Testis (tissue), 2 donors: ENCODE measurements at regions not wholly inside any gene's neighbourhood (a gene's known extent, or its start where the extent isn't known, plus 50 kb on each side); places are given as distances from the start of the nearest gene placed in this dataset.

Experiments
- DNase-seq: peaks from one replicate; pipeline ENCODE4 v3.0.0-alpha.2; 2019
- H3K27ac ChIP-seq, 2 donors: fragments of 200-600 bp; sonication (generic); one replicate each; pipeline ENCODE4 v1.5.1; 2019
- H3K27me3 ChIP-seq: fragments of 200-600 bp; sonication (generic); one replicate; pipeline ENCODE4 v1.5.1; 2019
- H3K36me3 ChIP-seq: fragments of 200-600 bp; sonication (generic); one replicate; pipeline ENCODE4 v1.5.1; 2017; ENCODE audit warnings: low read depth; ENCODE audit errors: missing control alignments
- H3K4me1 ChIP-seq: fragments of 200-600 bp; sonication (generic); one replicate; pipeline ENCODE4 v1.5.1; 2019
- H3K4me3 ChIP-seq, 2 donors: fragments of 200-600 bp; sonication (generic); one replicate each; pipeline ENCODE4 v1.5.1; 2017 to 2019
- H3K9me3 ChIP-seq: fragments of 200-600 bp; sonication (generic); one replicate; pipeline ENCODE4 v1.5.1; 2017
- POLR2A ChIP-seq: fragments of 450-650 bp; IDR thresholded peaks from one replicate; pipeline ENCODE4 v1.6.1; 2017; ENCODE audit warnings: antibody characterized with exemption, mild to moderate bottlenecking, moderate library complexity
- WGBS, 2 donors: methylation state at CpG; one replicate each; pipeline ENCODE4 v1.1.5; 2018; 5-methylcytosine and 5-hydroxymethylcytosine counted together
- intact Hi-C: fragments of 100-400 bp; cut with DNase I; formaldehyde crosslinking; loops from one replicate; pipeline ENCODE4 v1.15.1; 2023; ENCODE audit warnings: low total_unique reads
- TF ChIP-seq, protein P1 (sequence below), 3 experiments: fragments of 450-650 bp in 2 of 3; fragments of 200-600 bp in 1 of 3; sonication (generic) in 1 of 3; IDR thresholded peaks; one replicate each; pipeline ENCODE4 v1.5.1; 2016 to 2019; ENCODE audit warnings: antibody characterized with exemption in 3 of 3, mild to moderate bottlenecking in 2 of 3, moderate library complexity in 1 of 3

DNA sequence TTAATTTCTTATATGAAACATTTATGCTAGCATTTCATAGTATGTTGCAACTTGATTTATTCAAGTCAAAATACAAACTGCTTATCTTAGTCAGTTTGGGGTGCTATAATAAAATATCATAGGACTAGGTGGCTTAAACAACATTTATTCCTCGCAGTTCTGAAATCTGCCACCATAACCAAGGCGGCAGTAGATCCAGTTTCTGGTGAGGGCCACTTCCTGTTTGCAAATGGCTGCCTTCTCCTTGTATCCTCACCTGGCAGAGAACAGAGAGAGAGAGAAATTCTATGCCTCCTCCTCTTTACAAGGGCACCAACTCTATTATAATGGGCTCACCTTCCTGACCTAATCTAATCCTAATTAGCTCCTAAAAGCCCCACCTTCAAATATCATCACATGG is 76.1 kb upstream of the RGS2 start:
- Histone ChIP-seq H3K36me3 (no peaks in the 10 kb centered on the region), H3K4me1 (no peaks in the 10 kb centered on the region), H3K27ac (no peak overlapping the region), H3K4me3 (no peak overlapping the region), H3K9me3 (no peaks in the 10 kb centered on the region), H3K27me3 (no peaks in the 10 kb centered on the region)
- DNase-seq = no peak
- intact Hi-C loops = no loop called here
- TF ChIP-seq POLR2A = no peak
- TF ChIP-seq, protein P1, sequence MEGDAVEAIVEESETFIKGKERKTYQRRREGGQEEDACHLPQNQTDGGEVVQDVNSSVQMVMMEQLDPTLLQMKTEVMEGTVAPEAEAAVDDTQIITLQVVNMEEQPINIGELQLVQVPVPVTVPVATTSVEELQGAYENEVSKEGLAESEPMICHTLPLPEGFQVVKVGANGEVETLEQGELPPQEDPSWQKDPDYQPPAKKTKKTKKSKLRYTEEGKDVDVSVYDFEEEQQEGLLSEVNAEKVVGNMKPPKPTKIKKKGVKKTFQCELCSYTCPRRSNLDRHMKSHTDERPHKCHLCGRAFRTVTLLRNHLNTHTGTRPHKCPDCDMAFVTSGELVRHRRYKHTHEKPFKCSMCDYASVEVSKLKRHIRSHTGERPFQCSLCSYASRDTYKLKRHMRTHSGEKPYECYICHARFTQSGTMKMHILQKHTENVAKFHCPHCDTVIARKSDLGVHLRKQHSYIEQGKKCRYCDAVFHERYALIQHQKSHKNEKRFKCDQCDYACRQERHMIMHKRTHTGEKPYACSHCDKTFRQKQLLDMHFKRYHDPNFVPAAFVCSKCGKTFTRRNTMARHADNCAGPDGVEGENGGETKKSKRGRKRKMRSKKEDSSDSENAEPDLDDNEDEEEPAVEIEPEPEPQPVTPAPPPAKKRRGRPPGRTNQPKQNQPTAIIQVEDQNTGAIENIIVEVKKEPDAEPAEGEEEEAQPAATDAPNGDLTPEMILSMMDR (IDR thresholded peaks at IDR 0.05) = no peak
- 94 to 95% methylated on average over 2 of the region's 2 CpGs for WGBS, 2 donors

DNA sequence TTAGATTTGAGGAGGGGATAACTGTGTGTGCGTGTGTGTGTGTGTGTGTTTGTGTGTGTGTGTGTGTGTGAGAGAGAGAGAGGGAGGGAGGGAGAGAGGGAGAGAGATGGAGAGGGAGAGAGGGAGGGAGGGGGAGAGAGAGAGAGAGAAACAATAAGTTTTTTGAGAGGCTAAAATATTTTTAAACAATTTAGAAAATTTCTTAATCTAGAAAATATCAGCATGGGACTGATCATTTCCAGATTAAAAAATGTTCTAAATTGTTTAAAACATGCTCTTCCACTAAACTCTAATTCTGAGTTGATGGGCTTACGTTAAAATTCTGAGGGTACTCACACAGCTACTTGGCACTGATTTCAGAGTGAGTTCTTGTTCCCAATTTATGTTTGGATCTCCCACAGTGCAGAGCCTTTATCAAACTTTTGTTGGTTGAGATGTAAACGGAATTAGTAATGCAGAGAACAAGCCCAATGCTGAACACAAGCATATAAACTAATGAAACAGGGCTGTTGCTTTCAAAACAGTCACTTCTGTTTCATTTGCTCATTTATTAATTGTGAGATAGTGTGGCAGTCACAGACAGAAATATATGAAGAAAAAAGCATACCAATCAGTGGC is 73.4 kb upstream of the RGS2 start:
- H3K27ac ChIP-seq = no peak overlapping the region
- H3K27me3 ChIP-seq = no peaks in the 10 kb centered on the region
- no peaks in the 10 kb centered on the region for H3K9me3 ChIP-seq
- 81 to 89% methylated on average over 3 of the region's 3 CpGs for WGBS, 2 donors
- no peaks in the 10 kb centered on the region for H3K4me1 ChIP-seq
- intact Hi-C loops = no loop called here
- H3K4me3 ChIP-seq = no peak overlapping the region
- no peak for DNase-seq
- TF ChIP-seq, protein P1 (IDR thresholded peaks at IDR 0.05) = no peak
- no peak for TF ChIP-seq POLR2A
- H3K36me3 ChIP-seq = no peaks in the 10 kb centered on the region

DNA sequence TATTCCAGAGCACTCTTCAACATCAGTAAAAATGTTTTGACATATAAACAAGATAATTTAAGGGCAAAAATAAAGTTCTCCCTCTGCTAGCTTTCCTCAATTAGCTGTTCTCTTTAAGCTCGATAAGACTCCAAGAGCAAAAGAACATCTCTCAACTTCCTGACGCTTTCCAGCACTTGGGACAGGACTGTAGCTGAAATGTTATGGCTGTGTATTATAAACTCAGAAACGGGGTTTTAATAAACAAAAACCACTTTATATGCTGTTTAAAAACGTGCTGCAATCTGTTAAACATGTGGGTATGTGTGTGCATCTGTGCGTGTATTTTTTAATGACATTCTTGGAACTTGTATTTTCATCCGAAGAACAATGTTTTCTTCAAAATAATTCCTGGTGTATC is 71.5 kb upstream of the RGS2 start:
- TF ChIP-seq, protein P1 (IDR thresholded peaks at IDR 0.05) = no peak
- TF ChIP-seq POLR2A = no peak
- H3K4me3 ChIP-seq = no peak overlapping the region
- no peak overlapping the region for H3K27ac ChIP-seq
- H3K27me3 ChIP-seq = no peaks in the 10 kb centered on the region
- no peaks in the 10 kb centered on the region for H3K36me3 ChIP-seq
- no peak for DNase-seq
- intact Hi-C loops = no loop called here
- WGBS, 2 donors = 54 to 62% methylated on average over 6 of the region's 6 CpGs
- H3K9me3 ChIP-seq = no peaks in the 10 kb centered on the region
- no peaks in the 10 kb centered on the region for H3K4me1 ChIP-seq

- Histone ChIP-seq H3K36me3 (no peaks in the 10 kb centered on the region), H3K27me3 (no peaks in the 10 kb centered on the region), H3K4me1 (no peaks in the 10 kb centered on the region), H3K9me3 (no peaks in the 10 kb centered on the region), H3K4me3 (no peak overlapping the region), H3K27ac (no peak overlapping the region)
- DNase-seq = no peak
- TF ChIP-seq, protein P1 (IDR thresholded peaks at IDR 0.05) = no peak
- TF ChIP-seq POLR2A = no peak
- 66 to 73% methylated on average over 11 of the region's 11 CpGs for WGBS, 2 donors
- intact Hi-C loops = no loop called here
Measured at GRCh38 chr1:192739476-192740184, 69.2 kb upstream of the RGS2 start.

DNA sequence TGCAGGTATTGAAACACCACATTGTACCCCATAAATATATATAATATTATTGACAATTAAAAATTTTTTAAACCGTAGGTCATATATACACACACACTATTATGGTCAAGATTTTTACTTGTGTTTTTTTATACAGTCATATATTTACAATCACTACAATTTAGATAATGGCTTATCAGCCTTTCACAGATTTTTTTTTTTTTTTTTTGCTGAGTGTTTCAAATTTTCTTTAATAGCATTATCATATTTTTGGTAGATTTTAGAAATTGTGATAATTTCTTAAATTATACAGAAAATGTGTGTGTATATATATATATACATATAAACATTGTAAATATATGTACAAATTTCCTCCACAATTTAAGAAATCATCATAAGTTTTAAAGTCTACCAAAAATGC is 68.6 kb upstream of the RGS2 start:
- TF ChIP-seq, protein P1 (IDR thresholded peaks at IDR 0.05) = no peak
- TF ChIP-seq POLR2A = no peak
- no peaks in the 10 kb centered on the region for H3K27me3 ChIP-seq
- H3K27ac ChIP-seq = no peak overlapping the region
- intact Hi-C loops = no loop called here
- no peak overlapping the region for H3K4me3 ChIP-seq
- H3K9me3 ChIP-seq = no peaks in the 10 kb centered on the region
- no peaks in the 10 kb centered on the region for H3K4me1 ChIP-seq
- DNase-seq = no peak
- 88 to 100% methylated on average over 1 of the region's 1 CpG for WGBS, 2 donors
- no peaks in the 10 kb centered on the region for H3K36me3 ChIP-seq
